Natural killer cell treated with Interleukin-12 subunit alpha and Interleukin-12 subunit beta and Interleukin-15 and Interleukin-18, amount 100 ng/mL, for 72 hours (primary cell): ENCODE measurements at regions not wholly inside any gene's neighbourhood (a gene's known extent, or its start where the extent isn't known, plus 50 kb on each side); places are given as distances from the start of the nearest gene placed in this dataset.
"Not testable (repeated sequence)": the region's sequence is repeated elsewhere in the genome, so short reads cannot be mapped to it uniquely, and the experiment has no call there.

Experiments used
- ATAC-seq, 2 donors: fragments of 150-1000 bp; cut with Tn5 transposase in 1 of 2; sonication (Bioruptor Pico), chemical (Tn5 transposase) in 1 of 2; 2 replicates each; pipeline ENCODE4 v1.10.0; 2021
- DNase-seq: peaks from one replicate; pipeline ENCODE4 v3.0.0; 2022; ENCODE audit warnings: low spot score
- H3K27ac Mint-ChIP-seq, 2 donors: 1 replicate in 1 of 2; 2 replicates in 1 of 2; pipeline ENCODE4 v1.8.0; 2022; ENCODE audit warnings: mixed read lengths in 2 of 2, mild to moderate bottlenecking in 1 of 2, moderate library complexity in 1 of 2
- H3K27me3 Mint-ChIP-seq, 2 donors: 1 replicate in 1 of 2; 2 replicates in 1 of 2; pipeline ENCODE4 v1.8.0; 2022; ENCODE audit warnings: mixed read lengths in 2 of 2
- H3K36me3 Mint-ChIP-seq: one replicate; pipeline ENCODE4 v1.8.0; 2022; ENCODE audit warnings: mixed read lengths
- H3K4me1 Mint-ChIP-seq, 2 donors: 1 replicate in 1 of 2; 2 replicates in 1 of 2; pipeline ENCODE4 v1.8.0; 2022; ENCODE audit warnings: low read depth in 2 of 2, mixed read lengths in 2 of 2, mild to moderate bottlenecking in 1 of 2
- H3K4me3 Mint-ChIP-seq: one replicate; pipeline ENCODE4 v1.8.0; 2022; ENCODE audit warnings: mixed read lengths
- H3K9me3 Mint-ChIP-seq: 2 replicates; pipeline ENCODE4 v1.8.0; 2022; ENCODE audit warnings: mixed read lengths

GRCh38 chr10:2883238-2883637 is 184.1 kb upstream of the PFKP start:
- H3K27me3 Mint-ChIP-seq, result peaks cover 12 to 15% of the 10 kb centered on the region in 2 donors
- H3K9me3 Mint-ChIP-seq, result peaks cover 2% of the 10 kb centered on the region
- ATAC-seq (no peak), DNase-seq (no peak)
- H3K27ac Mint-ChIP-seq, result no peak overlapping the region
- H3K36me3 Mint-ChIP-seq, result no peaks in the 10 kb centered on the region
- H3K4me1 Mint-ChIP-seq, result no peaks in the 10 kb centered on the region
- H3K4me3 Mint-ChIP-seq, result no peak overlapping the region

DNA sequence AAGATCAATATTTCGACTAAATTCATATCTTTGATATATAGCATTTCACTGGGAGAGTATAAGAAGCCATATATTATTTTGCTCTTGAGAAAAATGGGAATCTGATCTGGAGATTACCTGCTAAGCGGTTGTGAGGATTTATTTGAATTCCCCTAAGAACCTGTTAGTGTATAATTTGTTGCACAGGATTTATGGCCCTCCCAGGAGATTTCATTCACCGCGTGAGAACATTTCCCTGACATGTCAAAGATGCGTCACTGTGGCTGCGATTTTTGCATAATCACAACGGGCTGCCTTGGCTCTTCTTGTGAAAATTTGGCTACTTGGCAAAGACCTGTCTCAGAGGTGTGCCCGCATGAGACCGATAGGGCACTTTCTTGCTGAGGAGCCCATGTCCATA is 184.7 kb upstream of the PFKP start:
- Mint-ChIP-seq H3K27me3 (peaks cover 12 to 17% of the 10 kb centered on the region in 2 donors), H3K27ac (no peak overlapping the region), H3K4me1 (no peaks in the 10 kb centered on the region), H3K36me3 (no peaks in the 10 kb centered on the region), H3K4me3 (no peak overlapping the region), H3K9me3 (no peaks in the 10 kb centered on the region)
- no peak for ATAC-seq
- no peak for DNase-seq

- H3K27ac Mint-ChIP-seq, result no peak overlapping the region
- DNase-seq, result peak; percentile 23
- H3K27me3 Mint-ChIP-seq, result peaks cover 12 to 22% of the 10 kb centered on the region in 2 donors
- no peak for ATAC-seq
- H3K9me3 Mint-ChIP-seq, result no peaks in the 10 kb centered on the region
- H3K4me3 Mint-ChIP-seq, result no peak overlapping the region
- no peaks in the 10 kb centered on the region for H3K4me1 Mint-ChIP-seq
- no peaks in the 10 kb centered on the region for H3K36me3 Mint-ChIP-seq
Observed at GRCh38 chr10:2881720-2882620, 185.4 kb upstream of the PFKP start.

DNA sequence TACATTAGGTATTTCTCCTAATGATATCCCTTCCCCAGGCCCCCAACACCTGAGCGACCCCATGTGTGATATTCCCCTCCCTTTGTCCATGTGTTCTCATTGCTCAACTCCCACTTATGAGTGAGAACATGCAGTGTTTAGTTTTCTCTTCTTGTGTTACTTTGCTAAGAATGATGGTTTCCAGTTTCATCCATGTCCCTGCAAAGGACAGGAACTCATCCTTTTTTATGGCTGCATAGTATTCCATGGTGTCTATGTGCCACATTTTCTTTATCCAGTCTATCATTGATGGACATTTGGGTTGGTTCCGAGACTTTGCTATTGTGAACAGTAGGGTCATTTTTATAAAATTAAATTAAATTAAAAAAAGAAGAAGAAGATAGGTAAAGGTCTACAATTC is 187.3 kb upstream of the PFKP start:
- peaks cover 8 to 17% of the 10 kb centered on the region in 2 donors for H3K27me3 Mint-ChIP-seq
- H3K36me3 Mint-ChIP-seq, H3K4me3 Mint-ChIP-seq, H3K4me1 Mint-ChIP-seq, ATAC-seq, DNase-seq, H3K27ac Mint-ChIP-seq, H3K9me3 Mint-ChIP-seq: not testable (repeated sequence)

- H3K9me3 Mint-ChIP-seq, result no peaks in the 10 kb centered on the region
Observed at GRCh38 chr10:2878818-2879217, 188.5 kb upstream of the PFKP start.

DNA sequence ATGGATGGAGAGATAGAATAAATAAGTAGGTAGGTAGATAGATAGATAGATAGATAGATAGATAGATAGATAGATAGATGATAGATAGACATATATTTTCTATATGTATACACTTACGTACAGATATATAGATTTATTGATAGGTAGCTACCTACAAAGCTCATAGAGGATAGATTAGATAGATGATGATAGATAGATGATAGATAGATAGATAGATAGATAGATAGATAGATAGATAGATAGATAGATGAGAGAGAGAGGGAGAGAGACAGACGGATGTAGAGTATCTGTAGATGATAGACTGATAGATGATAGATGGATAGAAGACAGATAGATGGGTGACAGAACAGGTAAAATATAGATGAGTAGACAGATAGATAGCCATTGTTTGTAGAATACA is 191.3 kb upstream of the PFKP start:
- DNase-seq (no peak), ATAC-seq (no peak)
- no peaks in the 10 kb centered on the region for H3K36me3 Mint-ChIP-seq
- no peaks in the 10 kb centered on the region for H3K4me1 Mint-ChIP-seq
- H3K27ac Mint-ChIP-seq, result no peak overlapping the region
- H3K27me3 Mint-ChIP-seq, result peaks cover 16 to 30% of the 10 kb centered on the region in 2 donors
- no peak overlapping the region for H3K4me3 Mint-ChIP-seq
- H3K9me3 Mint-ChIP-seq, result no peaks in the 10 kb centered on the region

More at GRCh38 chr10:2878818-2879217, 188.5 kb upstream of the PFKP start:
- Mint-ChIP-seq H3K27ac (no peak overlapping the region), H3K4me1 (no peaks in the 10 kb centered on the region), H3K27me3 (peaks cover 5 to 19% of the 10 kb centered on the region in 2 donors), H3K4me3 (no peak overlapping the region), H3K36me3 (no peaks in the 10 kb centered on the region)
- DNase-seq (no peak), ATAC-seq (no peak)

DNA sequence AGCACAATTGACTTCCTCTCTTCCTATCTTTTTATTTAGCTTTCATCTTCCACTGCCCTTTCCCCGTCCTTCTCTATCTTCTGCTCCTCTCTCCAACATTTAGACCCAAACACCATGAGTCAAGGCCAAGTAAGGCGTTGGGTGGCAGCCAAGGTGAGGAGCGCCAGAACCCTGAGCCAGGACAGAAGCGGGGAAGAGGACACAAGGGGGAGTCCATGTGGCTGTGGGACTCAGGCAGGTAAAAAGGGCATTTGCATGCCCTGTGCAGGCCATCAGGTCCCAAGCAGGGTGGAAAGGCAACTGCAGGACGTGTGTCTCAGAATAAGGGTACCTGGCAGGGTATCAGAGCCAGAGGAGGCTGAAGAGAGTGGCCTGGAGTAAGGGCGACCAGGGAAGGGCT is 192.4 kb upstream of the PFKP start:
- Mint-ChIP-seq H3K27ac (no peak overlapping the region), H3K9me3 (no peaks in the 10 kb centered on the region), H3K4me3 (no peak overlapping the region)

GRCh38 chr10:2873769-2874168 is 193.6 kb upstream of the PFKP start:
- DNase-seq (no peak), ATAC-seq (no peak)
- Mint-ChIP-seq H3K4me1 (no peaks in the 10 kb centered on the region), H3K27me3 (peaks cover 14 to 29% of the 10 kb centered on the region in 2 donors), H3K27ac (no peak overlapping the region), H3K36me3 (no peaks in the 10 kb centered on the region), H3K9me3 (no peaks in the 10 kb centered on the region), H3K4me3 (no peak overlapping the region)

More for the DNA sequence above, 192.4 kb upstream of the PFKP start:
- Mint-ChIP-seq H3K27me3 (peaks cover 12 to 23% of the 10 kb centered on the region in 2 donors), H3K36me3 (no peaks in the 10 kb centered on the region), H3K4me1 (no peaks in the 10 kb centered on the region)
- ATAC-seq (no peak), DNase-seq (no peak)

DNA sequence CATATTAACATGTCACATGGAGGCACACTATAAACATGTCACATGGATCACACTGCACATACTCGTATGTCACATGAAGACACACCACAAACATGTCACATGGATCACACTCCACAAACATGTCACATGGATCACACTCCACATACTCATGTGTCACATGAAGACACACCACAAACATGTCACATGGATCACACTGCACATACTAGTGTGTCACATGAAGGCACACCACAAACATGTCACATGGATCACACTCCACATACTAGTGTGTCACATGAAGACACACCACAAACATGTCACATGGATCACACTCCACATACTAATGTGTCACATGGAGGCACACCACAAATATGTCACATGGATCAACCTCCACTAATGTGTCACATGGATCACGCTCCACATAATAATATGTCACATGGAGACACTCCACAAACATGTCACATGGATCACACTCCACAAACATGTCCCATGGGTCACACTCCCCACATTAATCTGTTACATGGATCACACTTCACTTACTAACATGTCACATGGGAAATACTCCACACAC is 195.6 kb upstream of the PFKP start:
- H3K27me3 Mint-ChIP-seq, result peaks cover 14 to 31% of the 10 kb centered on the region in 2 donors

DNA sequence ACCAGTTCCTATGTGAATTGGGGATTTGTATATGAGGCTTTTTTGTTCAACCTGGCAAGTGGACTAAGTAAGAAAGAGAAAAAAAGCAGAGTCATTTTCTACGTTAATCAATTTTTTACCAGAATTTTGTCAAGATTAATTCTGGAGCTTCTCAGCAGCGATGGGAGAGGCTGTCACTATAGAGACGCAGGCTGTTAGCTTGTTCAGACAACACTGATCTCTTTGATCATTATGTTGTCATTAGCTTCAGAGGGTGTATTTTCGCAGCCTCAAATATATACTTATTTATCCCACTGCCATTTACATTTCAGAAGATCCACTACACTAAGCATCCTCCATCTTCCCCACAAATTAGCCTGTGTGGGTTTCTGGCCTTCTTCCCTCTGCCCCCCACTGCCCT is 196.7 kb upstream of the PFKP start:
- ATAC-seq (no peak), DNase-seq (no peak)
- Mint-ChIP-seq H3K4me1 (no peaks in the 10 kb centered on the region), H3K27ac (no peak overlapping the region), H3K9me3 (no peaks in the 10 kb centered on the region), H3K27me3 (peaks cover 14 to 31% of the 10 kb centered on the region in 2 donors), H3K36me3 (no peaks in the 10 kb centered on the region), H3K4me3 (no peak overlapping the region)

More for the DNA sequence above, 195.6 kb upstream of the PFKP start:
- Mint-ChIP-seq H3K27ac (no peak overlapping the region), H3K4me1 (no peaks in the 10 kb centered on the region), H3K9me3 (no peaks in the 10 kb centered on the region), H3K36me3 (no peaks in the 10 kb centered on the region), H3K4me3 (no peak overlapping the region)
- ATAC-seq (no peak), DNase-seq (no peak)

GRCh38 chr10:2867788-2868299 is 199.5 kb upstream of the PFKP start:
- peaks cover 7 to 21% of the 10 kb centered on the region in 2 donors for H3K27me3 Mint-ChIP-seq
- ATAC-seq (no peak), DNase-seq (no peak)
- H3K9me3 Mint-ChIP-seq, result no peaks in the 10 kb centered on the region
- no peak overlapping the region for H3K27ac Mint-ChIP-seq
- H3K4me1 Mint-ChIP-seq, result no peaks in the 10 kb centered on the region
- no peaks in the 10 kb centered on the region for H3K36me3 Mint-ChIP-seq
- no peak overlapping the region for H3K4me3 Mint-ChIP-seq

GRCh38 chr10:2866569-2866968 is 200.8 kb upstream of the PFKP start:
- Mint-ChIP-seq H3K4me3 (no peak overlapping the region), H3K36me3 (no peaks in the 10 kb centered on the region), H3K9me3 (no peaks in the 10 kb centered on the region), H3K27me3 (peaks cover 5 to 27% of the 10 kb centered on the region in 2 donors), H3K27ac (no peak overlapping the region), H3K4me1 (no peaks in the 10 kb centered on the region)
- ATAC-seq, result no peak
- no peak for DNase-seq

- peaks cover 11 to 37% of the 10 kb centered on the region in 2 donors for H3K27me3 Mint-ChIP-seq
- H3K36me3 Mint-ChIP-seq, result no peaks in the 10 kb centered on the region
- H3K27ac Mint-ChIP-seq, result no peak overlapping the region
- DNase-seq, result no peak
- H3K9me3 Mint-ChIP-seq, result no peaks in the 10 kb centered on the region
- H3K4me3 Mint-ChIP-seq, result no peak overlapping the region
- H3K4me1 Mint-ChIP-seq, result no peaks in the 10 kb centered on the region
- ATAC-seq, result no peak
Observed at GRCh38 chr10:2861632-2862210, 205.6 kb upstream of the PFKP start.

DNA sequence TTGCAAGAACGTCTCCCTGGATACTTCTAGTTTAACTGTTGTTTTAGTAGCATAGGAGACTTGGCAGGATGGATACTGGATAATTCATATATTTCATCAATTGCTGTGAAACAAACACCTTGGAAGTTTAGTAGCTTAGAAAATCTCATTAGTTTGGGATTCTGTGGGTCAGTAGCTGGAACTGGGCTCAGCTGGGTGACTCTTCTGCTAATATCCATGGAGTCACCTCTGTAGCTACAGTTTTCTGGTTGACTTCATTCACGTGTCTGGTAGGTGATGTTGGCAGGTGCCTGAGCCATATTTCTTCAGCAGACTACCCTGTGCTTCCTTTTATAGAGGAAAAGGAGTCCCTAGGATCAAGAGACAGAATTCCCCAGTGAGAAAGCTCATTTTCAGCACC is 208.9 kb upstream of the PFKP start:
- Mint-ChIP-seq H3K4me3 (no peak overlapping the region), H3K9me3 (no peaks in the 10 kb centered on the region), H3K4me1 (no peaks in the 10 kb centered on the region), H3K27ac (no peak overlapping the region), H3K27me3 (peaks cover 27 to 63% of the 10 kb centered on the region in 2 donors), H3K36me3 (no peaks in the 10 kb centered on the region)
- DNase-seq, result no peak
- ATAC-seq, result no peak
